ENCODE measurements at regions not wholly inside any gene's neighbourhood (a gene's known extent, or its start where the extent isn't known, plus 50 kb on each side); places are given as distances from the start of the nearest gene placed in this dataset.
A peak's percentile ranks its signal among the peaks of the same experiment; 100 is the strongest.

- Histone ChIP-seq H3K27me3 (ENCODE audit: control insufficient read depth in 3 of 3, insufficient read depth in 3 of 3, low read length in 3 of 3) (no peaks in the 10 kb centered on the region), H3K36me3 (ENCODE audit: control insufficient read depth in 3 of 3, insufficient read depth in 2 of 3, low read depth in 1 of 3, low read length in 3 of 3) (no peaks in the 10 kb centered on the region), H3K9me3 (ENCODE audit: control insufficient read depth in 2 of 2, insufficient read depth in 1 of 2, low read depth in 1 of 2, low read length in 1 of 2) (no peaks in the 10 kb centered on the region), H3K27ac (ENCODE audit: low read depth in 1 of 3, low read length in 2 of 3) (peak overlapping the region; percentile 67 to 94 (median 70)), H3K4me1 (ENCODE audit: control insufficient read depth in 3 of 3, insufficient read depth in 2 of 3, low read depth in 1 of 3, low read length in 2 of 3) (peaks cover 6 to 17% (median 11%) of the 10 kb centered on the region in 3 donors), H3K4me3 (ENCODE audit: low read depth in 1 of 3, low read length in 3 of 3) (no peak overlapping the region)
- peak; percentile 63 to 88 for DNase-seq
- no peak for FAIRE-seq
- WGBS, 3 donors = 20 to 33% (median 21%) methylated on average over 6 of the region's 6 CpGs
Observed at GRCh38 chr13:44273991-44274770, 99.4 kb upstream of the SERP2 start.

- H3K9me3 ChIP-seq (ENCODE audit: control insufficient read depth in 2 of 2, insufficient read depth in 1 of 2, low read depth in 1 of 2, low read length in 1 of 2) = no peaks in the 10 kb centered on the region
- DNase-seq = peak; percentile 15 to 16
- no peaks in the 10 kb centered on the region for H3K27me3 ChIP-seq (ENCODE audit: control insufficient read depth in 3 of 3, insufficient read depth in 3 of 3, low read length in 3 of 3)
- 38 to 56% (median 46%) methylated on average over 2 of the region's 2 CpGs for WGBS, 3 donors
- no peak overlapping the region for H3K4me3 ChIP-seq (ENCODE audit: low read depth in 1 of 3, low read length in 3 of 3)
- H3K36me3 ChIP-seq (ENCODE audit: control insufficient read depth in 3 of 3, insufficient read depth in 2 of 3, low read depth in 1 of 3, low read length in 3 of 3) = no peaks in the 10 kb centered on the region
- H3K27ac ChIP-seq (ENCODE audit: low read depth in 1 of 3, low read length in 2 of 3) = peak overlapping the region; percentile 63 to 91 (median 70)
- FAIRE-seq = no peak
- H3K4me1 ChIP-seq (ENCODE audit: control insufficient read depth in 3 of 3, insufficient read depth in 2 of 3, low read depth in 1 of 3, low read length in 2 of 3) = peaks cover 6 to 17% (median 11%) of the 10 kb centered on the region in 3 donors
Observed at GRCh38 chr13:44274771-44275205, 98.8 kb upstream of the SERP2 start.

DNA sequence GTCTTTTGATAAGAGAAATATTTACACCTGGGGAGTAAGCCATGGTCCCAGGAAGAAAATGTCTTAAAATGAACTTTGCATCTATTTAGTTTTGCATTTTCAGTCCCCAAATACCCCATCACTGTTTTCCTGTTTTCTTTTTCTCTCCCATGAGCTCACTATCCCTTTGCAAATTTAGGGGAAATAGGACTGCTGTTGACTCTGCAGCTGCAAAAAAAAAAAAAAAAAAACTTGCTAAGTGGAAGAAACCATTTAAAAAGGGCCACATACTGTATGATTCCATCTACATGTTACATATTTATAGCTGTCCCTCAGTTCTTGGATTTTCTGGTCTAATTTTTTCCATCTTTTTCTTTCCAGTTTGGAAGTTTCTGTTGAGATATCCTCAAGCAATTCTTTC lies 98.2 kb upstream of the SERP2 start:
- peak overlapping the region in 1 of 3 donors; percentile 91 for H3K27ac ChIP-seq (ENCODE audit: low read depth in 1 of 3, low read length in 2 of 3)
- no peak for FAIRE-seq

DNA sequence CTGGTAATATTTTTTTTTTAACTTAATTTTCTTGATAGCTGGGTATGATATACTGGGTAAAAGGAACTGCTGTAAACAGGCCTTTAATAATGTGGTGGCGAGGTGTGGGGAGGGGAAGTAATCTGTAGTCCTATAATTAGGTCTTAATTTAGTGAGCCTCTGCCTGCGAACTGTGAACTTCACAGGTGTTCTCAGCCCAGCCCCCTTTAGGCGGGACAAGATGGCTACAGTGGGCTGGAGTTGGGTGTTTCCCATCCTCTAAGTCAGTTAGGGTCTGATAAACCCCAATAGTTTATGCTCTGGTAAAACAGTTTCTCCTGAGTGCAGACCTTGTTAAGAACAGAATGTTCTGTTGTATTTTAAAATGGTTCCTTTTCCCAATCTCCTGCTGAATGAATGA lies 97.6 kb upstream of the SERP2 start:
- no peaks in the 10 kb centered on the region for H3K9me3 ChIP-seq (ENCODE audit: control insufficient read depth in 2 of 2, insufficient read depth in 1 of 2, low read depth in 1 of 2, low read length in 1 of 2)
- WGBS, 3 donors = 77 to 80% (median 78%) methylated on average over 3 of the region's 3 CpGs
- no peaks in the 10 kb centered on the region for H3K27me3 ChIP-seq (ENCODE audit: control insufficient read depth in 3 of 3, insufficient read depth in 3 of 3, low read length in 3 of 3)
- H3K4me1 ChIP-seq (ENCODE audit: control insufficient read depth in 3 of 3, insufficient read depth in 2 of 3, low read depth in 1 of 3, low read length in 2 of 3) = peaks cover 6 to 17% (median 11%) of the 10 kb centered on the region in 3 donors
- DNase-seq = no peak
- H3K27ac ChIP-seq (ENCODE audit: low read depth in 1 of 3, low read length in 2 of 3) = peak overlapping the region in 1 of 3 donors; percentile 27
- H3K4me3 ChIP-seq (ENCODE audit: low read depth in 1 of 3, low read length in 3 of 3) = no peak overlapping the region
- no peak for FAIRE-seq
- no peaks in the 10 kb centered on the region for H3K36me3 ChIP-seq (ENCODE audit: control insufficient read depth in 3 of 3, insufficient read depth in 2 of 3, low read depth in 1 of 3, low read length in 3 of 3)

More for the DNA sequence above, 98.2 kb upstream of the SERP2 start:
- no peaks in the 10 kb centered on the region for H3K36me3 ChIP-seq (ENCODE audit: control insufficient read depth in 3 of 3, insufficient read depth in 2 of 3, low read depth in 1 of 3, low read length in 3 of 3)
- H3K9me3 ChIP-seq (ENCODE audit: control insufficient read depth in 2 of 2, insufficient read depth in 1 of 2, low read depth in 1 of 2, low read length in 1 of 2) = no peaks in the 10 kb centered on the region
- H3K4me1 ChIP-seq (ENCODE audit: control insufficient read depth in 3 of 3, insufficient read depth in 2 of 3, low read depth in 1 of 3, low read length in 2 of 3) = peaks cover 6 to 17% (median 11%) of the 10 kb centered on the region in 3 donors
- no peak for DNase-seq
- no peaks in the 10 kb centered on the region for H3K27me3 ChIP-seq (ENCODE audit: control insufficient read depth in 3 of 3, insufficient read depth in 3 of 3, low read length in 3 of 3)
- H3K4me3 ChIP-seq (ENCODE audit: low read depth in 1 of 3, low read length in 3 of 3) = no peak overlapping the region

GRCh38 chr13:44277459-44277858 lies 96.2 kb upstream of the SERP2 start:
- WGBS, 3 donors = 83 to 100% (median 95%) methylated on average over 1 of the region's 1 CpG
- H3K4me3 ChIP-seq (ENCODE audit: low read depth in 1 of 3, low read length in 3 of 3) = no peak overlapping the region
- H3K4me1 ChIP-seq (ENCODE audit: control insufficient read depth in 3 of 3, insufficient read depth in 2 of 3, low read depth in 1 of 3, low read length in 2 of 3) = peaks cover 6 to 14% (median 11%) of the 10 kb centered on the region in 3 donors
- H3K27me3 ChIP-seq (ENCODE audit: control insufficient read depth in 3 of 3, insufficient read depth in 3 of 3, low read length in 3 of 3) = no peaks in the 10 kb centered on the region
- H3K9me3 ChIP-seq (ENCODE audit: control insufficient read depth in 2 of 2, insufficient read depth in 1 of 2, low read depth in 1 of 2, low read length in 1 of 2) = no peaks in the 10 kb centered on the region
- DNase-seq (no peak), FAIRE-seq (no peak)
- no peak overlapping the region for H3K27ac ChIP-seq (ENCODE audit: low read depth in 1 of 3, low read length in 2 of 3)
- H3K36me3 ChIP-seq (ENCODE audit: control insufficient read depth in 3 of 3, insufficient read depth in 2 of 3, low read depth in 1 of 3, low read length in 3 of 3) = no peaks in the 10 kb centered on the region

DNA sequence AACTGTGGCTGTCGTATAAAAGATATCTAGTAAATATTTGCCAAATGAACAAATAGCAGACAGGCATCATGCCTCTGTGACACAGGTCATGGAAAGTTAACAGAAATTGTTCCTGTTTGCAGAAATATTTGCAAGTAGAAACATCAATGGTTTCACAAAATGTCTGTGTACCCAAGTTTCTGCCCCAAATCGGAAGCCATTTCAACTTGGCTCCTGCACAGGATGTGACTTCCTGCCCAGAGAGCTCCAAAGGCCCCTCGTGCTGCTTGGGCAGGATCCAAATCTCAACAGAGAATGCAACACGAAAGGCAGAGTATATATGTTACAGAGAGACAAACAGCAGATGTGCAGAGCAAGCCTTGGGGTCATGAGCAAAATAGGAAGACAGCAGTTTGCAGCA lies 95.5 kb upstream of the SERP2 start:
- H3K4me1 ChIP-seq (ENCODE audit: control insufficient read depth in 3 of 3, insufficient read depth in 2 of 3, low read depth in 1 of 3, low read length in 2 of 3) = peaks cover 6 to 14% (median 11%) of the 10 kb centered on the region in 3 donors
- no peak for FAIRE-seq
- H3K27me3 ChIP-seq (ENCODE audit: control insufficient read depth in 3 of 3, insufficient read depth in 3 of 3, low read length in 3 of 3) = no peaks in the 10 kb centered on the region
- WGBS, 3 donors = 43 to 59% (median 53%) methylated on average over 4 of the region's 4 CpGs
- H3K27ac ChIP-seq (ENCODE audit: low read depth in 1 of 3, low read length in 2 of 3) = no peak overlapping the region
- no peaks in the 10 kb centered on the region for H3K36me3 ChIP-seq (ENCODE audit: control insufficient read depth in 3 of 3, insufficient read depth in 2 of 3, low read depth in 1 of 3, low read length in 3 of 3)
- H3K9me3 ChIP-seq (ENCODE audit: control insufficient read depth in 2 of 2, insufficient read depth in 1 of 2, low read depth in 1 of 2, low read length in 1 of 2) = no peaks in the 10 kb centered on the region
- DNase-seq = peak in 1 of 2 donors; percentile 15
- no peak overlapping the region for H3K4me3 ChIP-seq (ENCODE audit: low read depth in 1 of 3, low read length in 3 of 3)

DNA sequence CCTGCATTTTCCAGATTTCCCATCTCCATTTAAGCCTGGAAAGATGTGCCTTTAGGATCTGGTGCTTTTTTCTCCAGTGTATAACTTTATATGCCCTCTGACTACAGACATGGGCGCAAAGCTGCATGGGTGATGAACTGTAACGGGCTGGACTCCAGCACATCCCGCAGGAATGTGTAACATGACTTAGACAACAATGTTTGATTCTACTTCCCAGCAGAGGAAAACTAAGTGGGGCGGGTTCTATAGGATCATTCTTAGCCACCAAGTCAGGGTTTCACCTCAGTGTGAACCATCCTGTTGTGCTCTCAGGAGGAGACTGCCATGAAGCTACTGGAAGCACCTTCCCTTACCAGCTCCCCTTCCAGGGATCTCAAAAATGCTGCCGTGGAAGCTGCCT lies 93.2 kb upstream of the SERP2 start:
- H3K9me3 ChIP-seq (ENCODE audit: control insufficient read depth in 2 of 2, insufficient read depth in 1 of 2, low read depth in 1 of 2, low read length in 1 of 2) = no peaks in the 10 kb centered on the region
- no peak overlapping the region for H3K4me3 ChIP-seq (ENCODE audit: low read depth in 1 of 3, low read length in 3 of 3)
- no peaks in the 10 kb centered on the region for H3K36me3 ChIP-seq (ENCODE audit: control insufficient read depth in 3 of 3, insufficient read depth in 2 of 3, low read depth in 1 of 3, low read length in 3 of 3)
- H3K27me3 ChIP-seq (ENCODE audit: control insufficient read depth in 3 of 3, insufficient read depth in 3 of 3, low read length in 3 of 3) = no peaks in the 10 kb centered on the region
- FAIRE-seq = no peak
- no peaks in the 10 kb centered on the region for H3K4me1 ChIP-seq (ENCODE audit: control insufficient read depth in 3 of 3, insufficient read depth in 2 of 3, low read depth in 1 of 3, low read length in 2 of 3)
- WGBS, 3 donors = 80 to 94% (median 91%) methylated on average over 5 of the region's 5 CpGs
- no peak for DNase-seq
- H3K27ac ChIP-seq (ENCODE audit: low read depth in 1 of 3, low read length in 2 of 3) = no peak overlapping the region

- no peak overlapping the region for H3K27ac ChIP-seq (ENCODE audit: low read depth in 1 of 3, low read length in 2 of 3)
- DNase-seq = peak in 1 of 2 donors; percentile 37
Observed at GRCh38 chr13:44281252-44282000, 92.2 kb upstream of the SERP2 start.

More at GRCh38 chr13:44281252-44282000, 92.2 kb upstream of the SERP2 start:
- Histone ChIP-seq H3K27me3 (ENCODE audit: control insufficient read depth in 3 of 3, insufficient read depth in 3 of 3, low read length in 3 of 3) (no peaks in the 10 kb centered on the region), H3K4me3 (ENCODE audit: low read depth in 1 of 3, low read length in 3 of 3) (no peak overlapping the region), H3K4me1 (ENCODE audit: control insufficient read depth in 3 of 3, insufficient read depth in 2 of 3, low read depth in 1 of 3, low read length in 2 of 3) (no peaks in the 10 kb centered on the region), H3K9me3 (ENCODE audit: control insufficient read depth in 2 of 2, insufficient read depth in 1 of 2, low read depth in 1 of 2, low read length in 1 of 2) (no peaks in the 10 kb centered on the region), H3K36me3 (ENCODE audit: control insufficient read depth in 3 of 3, insufficient read depth in 2 of 3, low read depth in 1 of 3, low read length in 3 of 3) (no peaks in the 10 kb centered on the region)
- no peak for FAIRE-seq
- 46 to 75% (median 61%) methylated on average over 9 of the region's 9 CpGs for WGBS, 3 donors
